HEK293T (cell line): ENCODE measurements at regions not wholly inside any gene's neighbourhood (a gene's known extent, or its start where the extent isn't known, plus 50 kb on each side); places are given as distances from the start of the nearest gene placed in this dataset.

Experiments used
- CTCF ChIA-PET: fragments of 350-600 bp; formaldehyde crosslinking; extraction: SDS; loops from one replicate; lab custom pipeline; 2021; ENCODE audit warnings: antibody characterized with exemption, inconsistent platforms; lab: Yijun Ruan, JAX
- POLR2A ChIA-PET: fragments of 350-600 bp; formaldehyde crosslinking; extraction: SDS; loops from one replicate; lab custom pipeline; 2020; ENCODE audit warnings: antibody characterized with exemption, inconsistent platforms; lab: Yijun Ruan, JAX
- DNase-seq: peaks from one replicate; pipeline ENCODE4 v3.0.0; 2012; ENCODE audit warnings: mixed read lengths; ENCODE audit errors: extremely low spot score
- ARNT ChIP-seq: fragments of 450-650 bp; IDR thresholded peaks from 2 replicates; pipeline ENCODE4 v1.6.1; 2017; ENCODE audit warnings: mild to moderate bottlenecking
- BHLHE40 ChIP-seq: fragments of 450-650 bp; IDR thresholded peaks from 2 replicates; pipeline ENCODE4 v1.6.1; 2016; ENCODE audit warnings: mild to moderate bottlenecking, moderate library complexity, borderline replicate concordance
- CTBP1 ChIP-seq: fragments of 450-650 bp; IDR thresholded peaks from 2 replicates; pipeline ENCODE4 v1.6.1; 2016; ENCODE audit warnings: borderline replicate concordance
- ELF4 ChIP-seq: fragments of 450-650 bp; IDR thresholded peaks from 2 replicates; pipeline ENCODE4 v1.6.1; 2017; ENCODE audit warnings: antibody characterized with exemption
- FOXA1 ChIP-seq: fragments of 450-650 bp; IDR thresholded peaks from 2 replicates; pipeline ENCODE4 v1.6.1; 2016; ENCODE audit warnings: mild to moderate bottlenecking
- FOXK2 ChIP-seq: fragments of 450-650 bp; IDR thresholded peaks from 2 replicates; pipeline ENCODE4 v1.6.1; 2016; ENCODE audit warnings: mild to moderate bottlenecking
- FOXM1 ChIP-seq: fragments of 450-650 bp; IDR thresholded peaks from 2 replicates; pipeline ENCODE4 v1.6.1; 2017; ENCODE audit warnings: mild to moderate bottlenecking, borderline replicate concordance
- HDGF ChIP-seq: fragments of 450-650 bp; IDR thresholded peaks from 2 replicates; pipeline ENCODE4 v1.6.1; 2017; ENCODE audit warnings: antibody characterized with exemption, borderline replicate concordance
- L3MBTL2 ChIP-seq: fragments of 450-650 bp; conservative IDR thresholded peaks from 2 replicates; pipeline ENCODE4 v1.6.1; 2016; ENCODE audit warnings: mild to moderate bottlenecking
- LEF1 ChIP-seq: fragments of 450-650 bp; IDR thresholded peaks from 2 replicates; pipeline ENCODE4 v1.6.1; 2017; ENCODE audit warnings: mild to moderate bottlenecking, borderline replicate concordance
- NFRKB ChIP-seq: fragments of 450-650 bp; IDR thresholded peaks from 2 replicates; pipeline ENCODE4 v1.6.1; 2016; ENCODE audit warnings: mild to moderate bottlenecking, moderate library complexity
- PKNOX1 ChIP-seq: fragments of 450-650 bp; IDR thresholded peaks from 2 replicates; pipeline ENCODE4 v1.6.1; 2016
- SP1 ChIP-seq: fragments of 450-650 bp; IDR thresholded peaks from 2 replicates; pipeline ENCODE4 v1.6.1; 2017
- SUZ12 ChIP-seq: fragments of 450-650 bp; IDR thresholded peaks from 2 replicates; pipeline ENCODE4 v1.6.1; 2016; ENCODE audit warnings: mild to moderate bottlenecking
- TARDBP ChIP-seq: fragments of 450-650 bp; IDR thresholded peaks from 2 replicates; pipeline ENCODE4 v1.6.1; 2016
- ZNF384 ChIP-seq: fragments of 450-650 bp; IDR thresholded peaks from 2 replicates; pipeline ENCODE4 v1.6.1; 2016

- CTCF ChIA-PET = no interaction called here
- POLR2A ChIA-PET = no interaction called here
- TF ChIP-seq SUZ12 = no peak
- no peak for TF ChIP-seq FOXM1
- TF ChIP-seq FOXA1 = no peak
- no peak for TF ChIP-seq ELF4
- no peak for TF ChIP-seq LEF1
- no peak for TF ChIP-seq TARDBP
- no peak for TF ChIP-seq ARNT
- no peak for TF ChIP-seq PKNOX1
- no peak for TF ChIP-seq SP1
- TF ChIP-seq BHLHE40 = no peak
- no peak for TF ChIP-seq CTBP1
- DNase-seq = no peak
These were observed 148.4 kb upstream of the RORB start for GRCh38 chr9:74348777-74349176.

DNA sequence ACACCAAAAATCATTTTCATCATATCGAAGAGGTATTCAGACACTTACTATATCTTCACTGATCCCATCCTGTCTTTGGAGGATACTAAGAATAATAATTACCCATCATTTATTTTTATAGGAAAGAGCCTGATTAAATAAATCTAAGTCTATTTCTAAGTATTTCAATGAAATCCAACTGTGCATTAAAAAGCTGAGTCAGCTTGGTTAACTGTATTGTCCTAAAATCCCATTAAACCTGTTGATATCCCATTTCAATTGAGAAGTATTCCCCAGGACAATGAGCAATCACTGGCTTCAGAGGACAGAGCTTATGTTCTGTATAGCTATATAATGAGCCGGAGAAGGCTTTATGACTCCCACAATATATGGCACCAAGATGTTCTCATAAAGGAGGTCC, 142.0 kb upstream of the RORB start:
- ChIA-PET CTCF (no interaction called here), POLR2A (no interaction called here)
- DNase-seq = no peak

GRCh38 chr9:74357577-74357976, 139.6 kb upstream of the RORB start:
- DNase-seq = no peak
- TF ChIP-seq L3MBTL2 = no peak
- no peak for TF ChIP-seq LEF1
- TF ChIP-seq TARDBP = no peak
- no peak for TF ChIP-seq BHLHE40
- no peak for TF ChIP-seq FOXM1
- POLR2A ChIA-PET = no interaction called here
- CTCF ChIA-PET = no interaction called here

More for the DNA sequence above, 142.0 kb upstream of the RORB start:
- TF ChIP-seq ZNF384 = no peak
- no peak for TF ChIP-seq FOXK2
- TF ChIP-seq HDGF = no peak
- no peak for TF ChIP-seq LEF1
- TF ChIP-seq SUZ12 = no peak
- no peak for TF ChIP-seq L3MBTL2
- TF ChIP-seq ELF4 = no peak
- no peak for TF ChIP-seq BHLHE40
- TF ChIP-seq ARNT = no peak
- TF ChIP-seq FOXA1 = no peak
- TF ChIP-seq NFRKB = no peak
- TF ChIP-seq TARDBP = no peak
- TF ChIP-seq SP1 = no peak
- TF ChIP-seq FOXM1 = no peak
- TF ChIP-seq PKNOX1 = no peak
- no peak for TF ChIP-seq CTBP1

GRCh38 chr9:74358959-74359358, 138.2 kb upstream of the RORB start:
- no peak for DNase-seq
- POLR2A ChIA-PET = no interaction called here

GRCh38 chr9:74361508-74361907, 135.6 kb upstream of the RORB start:
- ChIA-PET POLR2A (no interaction called here), CTCF (no interaction called here)
- TF ChIP-seq TARDBP (no peak), SP1 (no peak), SUZ12 (no peak), L3MBTL2 (no peak), CTBP1 (no peak)
- no peak for DNase-seq

More at GRCh38 chr9:74358959-74359358, 138.2 kb upstream of the RORB start:
- CTCF ChIA-PET = no interaction called here
- no peak for TF ChIP-seq ZNF384

GRCh38 chr9:74362423-74362822, 134.7 kb upstream of the RORB start:
- ChIA-PET POLR2A (no interaction called here), CTCF (no interaction called here)
- TF ChIP-seq NFRKB = no peak
- no peak for TF ChIP-seq FOXM1
- TF ChIP-seq ELF4 = no peak
- TF ChIP-seq TARDBP = no peak
- TF ChIP-seq LEF1 = no peak
- TF ChIP-seq HDGF = no peak
- TF ChIP-seq ZNF384 = no peak
- TF ChIP-seq FOXA1 = no peak
- no peak for TF ChIP-seq ARNT
- no peak for TF ChIP-seq SP1
- no peak for TF ChIP-seq PKNOX1
- no peak for TF ChIP-seq SUZ12
- no peak for TF ChIP-seq FOXK2
- no peak for TF ChIP-seq L3MBTL2
- no peak for TF ChIP-seq CTBP1
- TF ChIP-seq BHLHE40 = no peak
- no peak for DNase-seq

DNA sequence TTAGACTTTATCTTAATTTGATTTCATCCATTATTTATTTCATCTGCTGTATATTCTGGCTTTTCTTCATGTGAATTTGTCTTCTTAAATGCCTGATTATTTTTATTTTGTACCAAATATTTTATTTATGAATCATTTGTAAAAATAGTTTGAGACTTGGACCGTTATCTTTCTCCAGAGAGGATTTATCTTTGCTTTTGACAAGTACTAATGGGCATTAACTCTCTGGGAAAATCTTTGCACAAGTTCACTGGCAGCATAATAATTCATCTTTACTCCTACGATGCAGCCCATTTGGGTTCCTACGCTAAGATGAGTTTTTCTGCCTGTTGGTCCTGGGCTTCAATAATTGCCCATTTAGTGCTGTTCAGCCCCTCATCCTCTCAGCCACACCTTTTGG, 131.0 kb upstream of the RORB start:
- CTCF ChIA-PET = no interaction called here
- POLR2A ChIA-PET = no interaction called here
- DNase-seq = no peak
- no peak for TF ChIP-seq LEF1
- no peak for TF ChIP-seq ZNF384
- no peak for TF ChIP-seq SUZ12
- no peak for TF ChIP-seq CTBP1
- no peak for TF ChIP-seq SP1
- no peak for TF ChIP-seq FOXA1
- TF ChIP-seq L3MBTL2 = no peak
- TF ChIP-seq TARDBP = no peak
- no peak for TF ChIP-seq PKNOX1
- TF ChIP-seq BHLHE40 = no peak
- TF ChIP-seq ELF4 = no peak
- TF ChIP-seq FOXK2 = no peak
- TF ChIP-seq NFRKB = no peak
- no peak for TF ChIP-seq ARNT
- no peak for TF ChIP-seq HDGF
- no peak for TF ChIP-seq FOXM1
